NB4 (cell line): ENCODE measurements at regions not wholly inside any gene's neighbourhood (a gene's known extent, or its start where the extent isn't known, plus 50 kb on each side); places are given as distances from the start of the nearest gene placed in this dataset.

ENCODE experiments used
- CTCF ChIP-seq: IDR thresholded peaks from one replicate; pipeline ENCODE4 v1.5.1; 2012; ENCODE audit warnings: low read depth, low read length
- MAX ChIP-seq: IDR thresholded peaks from 2 replicates; pipeline ENCODE4 v1.6.1; 2011; ENCODE audit warnings: low read depth, low read length
- MYC ChIP-seq: IDR thresholded peaks from 2 replicates; pipeline ENCODE4 v1.6.1; 2011; ENCODE audit warnings: low read depth, low read length
- POLR2A ChIP-seq: IDR thresholded peaks from 2 replicates; pipeline ENCODE4 v1.6.1; 2011; ENCODE audit warnings: mild to moderate bottlenecking; ENCODE audit not compliant: insufficient read length; ENCODE audit errors: extremely low read depth

GRCh38 chrX:16290997-16291396 is 123.7 kb downstream of the MAGEB17 start:
- TF ChIP-seq CTCF = no peak
- no peak for TF ChIP-seq MAX
- no peak for TF ChIP-seq MYC
- no peak for TF ChIP-seq POLR2A
